Osteoblast (primary cell): ENCODE measurements at regions not wholly inside any gene's neighbourhood (a gene's known extent, or its start where the extent isn't known, plus 50 kb on each side); places are given as distances from the start of the nearest gene placed in this dataset.
A peak's percentile ranks its signal among the peaks of the same experiment; 100 is the strongest.

Experiments
- DNase-seq: peaks from one replicate; pipeline ENCODE4 v3.0.0; 2011; ENCODE audit warnings: low spot score, mixed read lengths; ENCODE audit not compliant: insufficient read length; ENCODE audit errors: missing footprints
- H2AFZ ChIP-seq: 2 replicates; pipeline ENCODE4 v1.6.0; 2011; ENCODE audit warnings: mild to moderate bottlenecking, low read length
- H3K27ac ChIP-seq: 2 replicates; pipeline ENCODE4 v1.5.1; 2011; ENCODE audit warnings: mild to moderate bottlenecking, low read depth, low read length, moderate library complexity
- H3K27me3 ChIP-seq: 2 replicates; pipeline ENCODE4 v1.6.0; 2012; ENCODE audit warnings: mild to moderate bottlenecking, control low read depth, inconsistent platforms, low read length, moderate library complexity; ENCODE audit not compliant: insufficient read depth
- H3K36me3 ChIP-seq: 2 replicates; pipeline ENCODE4 v1.5.1; 2011; ENCODE audit warnings: mild to moderate bottlenecking, low read length, control low read depth, moderate library complexity; ENCODE audit not compliant: insufficient read depth
- H3K4me1 ChIP-seq: 2 replicates; pipeline ENCODE4 v1.5.1; 2011; ENCODE audit warnings: mild to moderate bottlenecking, low read length, control low read depth, moderate library complexity; ENCODE audit not compliant: insufficient read depth
- H3K4me2 ChIP-seq: 2 replicates; pipeline ENCODE4 v1.6.0; 2011; ENCODE audit warnings: mild to moderate bottlenecking, low read length; ENCODE audit not compliant: insufficient read depth
- H3K4me3 ChIP-seq: fragments of 200-600 bp; sonication (generic); 3 replicates; pipeline ENCODE4 v1.5.1; 2012; ENCODE audit warnings: mild to moderate bottlenecking, low read length, inconsistent platforms; ENCODE audit not compliant: insufficient read depth
- H3K79me2 ChIP-seq: 2 replicates; pipeline ENCODE4 v1.6.0; 2012; ENCODE audit warnings: mild to moderate bottlenecking, low read length, control low read depth, inconsistent platforms; ENCODE audit not compliant: insufficient read depth
- H3K9me3 ChIP-seq: 2 replicates; pipeline ENCODE4 v1.5.1; 2011; ENCODE audit warnings: low read depth, low read length, control low read depth
- H4K20me1 ChIP-seq: 2 replicates; pipeline ENCODE4 v1.6.0; 2012; ENCODE audit warnings: mild to moderate bottlenecking, low read length, control low read depth; ENCODE audit not compliant: insufficient read depth
- TF ChIP-seq, protein P1 (sequence below): IDR thresholded peaks from 2 replicates; pipeline ENCODE4 v1.5.1; 2011; ENCODE audit warnings: mild to moderate bottlenecking, low read depth, low read length, moderate library complexity; ENCODE audit errors: extremely low read depth

DNA sequence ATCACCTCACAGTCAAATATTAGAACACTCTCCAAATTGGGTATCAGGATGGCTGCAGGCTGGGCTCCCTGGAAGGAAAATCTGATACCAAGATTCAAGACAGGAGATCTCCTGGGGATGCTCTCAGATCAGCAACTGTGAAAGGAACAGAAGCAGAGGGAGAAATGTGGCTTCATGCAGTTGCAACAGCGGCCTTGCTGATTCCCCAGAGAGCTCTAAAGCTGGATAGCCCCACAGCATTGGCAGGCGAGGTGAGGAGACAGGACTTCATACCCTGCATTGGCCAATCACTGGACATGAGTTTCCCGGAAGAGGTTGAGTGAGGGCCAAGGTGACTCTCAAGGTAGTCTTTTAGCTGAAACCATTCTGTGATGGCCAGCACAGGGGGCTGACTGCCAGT is 190.6 kb downstream of the PTPN20 start:
- DNase-seq, result peak; percentile 63
- H3K27me3 ChIP-seq, result peaks cover 5% of the 10 kb centered on the region
- H3K4me1 ChIP-seq, result peaks cover 10% of the 10 kb centered on the region
- H3K4me2 ChIP-seq, result no peak overlapping the region
- H4K20me1 ChIP-seq, result no peaks in the 10 kb centered on the region
- no peaks in the 10 kb centered on the region for H3K36me3 ChIP-seq
- no peak overlapping the region for H2AFZ ChIP-seq
- H3K27ac ChIP-seq, result no peak overlapping the region
- TF ChIP-seq, protein P1, sequence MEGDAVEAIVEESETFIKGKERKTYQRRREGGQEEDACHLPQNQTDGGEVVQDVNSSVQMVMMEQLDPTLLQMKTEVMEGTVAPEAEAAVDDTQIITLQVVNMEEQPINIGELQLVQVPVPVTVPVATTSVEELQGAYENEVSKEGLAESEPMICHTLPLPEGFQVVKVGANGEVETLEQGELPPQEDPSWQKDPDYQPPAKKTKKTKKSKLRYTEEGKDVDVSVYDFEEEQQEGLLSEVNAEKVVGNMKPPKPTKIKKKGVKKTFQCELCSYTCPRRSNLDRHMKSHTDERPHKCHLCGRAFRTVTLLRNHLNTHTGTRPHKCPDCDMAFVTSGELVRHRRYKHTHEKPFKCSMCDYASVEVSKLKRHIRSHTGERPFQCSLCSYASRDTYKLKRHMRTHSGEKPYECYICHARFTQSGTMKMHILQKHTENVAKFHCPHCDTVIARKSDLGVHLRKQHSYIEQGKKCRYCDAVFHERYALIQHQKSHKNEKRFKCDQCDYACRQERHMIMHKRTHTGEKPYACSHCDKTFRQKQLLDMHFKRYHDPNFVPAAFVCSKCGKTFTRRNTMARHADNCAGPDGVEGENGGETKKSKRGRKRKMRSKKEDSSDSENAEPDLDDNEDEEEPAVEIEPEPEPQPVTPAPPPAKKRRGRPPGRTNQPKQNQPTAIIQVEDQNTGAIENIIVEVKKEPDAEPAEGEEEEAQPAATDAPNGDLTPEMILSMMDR, result no peak
- no peaks in the 10 kb centered on the region for H3K9me3 ChIP-seq
- no peaks in the 10 kb centered on the region for H3K79me2 ChIP-seq
- H3K4me3 ChIP-seq, result no peak overlapping the region

DNA sequence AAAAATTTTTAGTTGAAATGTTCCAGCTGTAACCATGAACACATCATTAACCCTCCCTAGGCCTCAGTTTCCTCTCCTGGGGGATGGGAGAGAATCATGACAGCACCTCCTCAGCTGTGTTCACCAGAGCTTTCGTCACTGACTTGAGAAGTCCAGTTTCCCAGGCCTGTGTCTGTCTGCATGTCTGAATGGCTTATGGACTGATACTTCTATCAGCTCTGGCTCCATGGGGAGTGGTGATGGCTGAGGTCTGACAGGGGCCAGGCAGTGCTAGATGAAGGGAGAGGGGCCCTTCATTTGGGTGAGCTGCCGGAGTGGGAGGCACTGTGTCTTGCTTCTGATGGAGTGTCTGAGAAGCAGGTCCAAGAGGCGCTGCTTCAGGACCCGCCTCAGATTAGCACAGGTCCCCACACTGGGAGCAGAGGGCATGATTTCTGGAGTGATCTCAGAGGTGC is 192.9 kb downstream of the PTPN20 start:
- no peak overlapping the region for H3K4me3 ChIP-seq

DNA sequence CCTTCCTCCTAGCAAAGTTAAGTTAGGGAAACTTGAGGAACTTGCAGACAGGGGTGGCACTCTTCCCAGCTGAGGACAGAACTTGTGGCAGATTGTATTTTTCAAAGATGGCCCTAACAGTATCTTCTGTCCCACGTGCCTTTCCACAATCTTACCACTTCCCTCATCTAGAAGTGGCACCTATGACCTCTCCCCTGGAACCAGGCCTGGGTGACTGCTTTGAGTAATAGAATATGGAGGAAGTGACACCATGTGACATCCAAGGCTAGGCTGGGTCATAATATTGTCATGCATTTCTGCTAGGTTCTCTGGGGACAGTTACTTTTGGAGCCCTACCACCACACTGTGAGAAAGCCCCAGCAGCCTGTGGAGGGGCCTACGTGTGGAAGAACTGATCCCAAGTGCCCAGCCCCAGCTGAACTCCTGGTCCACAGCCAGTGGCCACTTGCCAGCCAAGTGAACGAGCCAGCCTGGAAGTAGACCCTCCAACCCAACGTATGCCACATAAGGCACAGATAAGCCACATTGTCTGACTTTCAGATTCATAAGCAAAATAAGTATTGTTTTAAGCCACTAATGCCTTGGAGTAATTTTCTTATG is 193.7 kb downstream of the PTPN20 start:
- no peak overlapping the region for H3K4me3 ChIP-seq
- no peaks in the 10 kb centered on the region for H4K20me1 ChIP-seq
- no peak overlapping the region for H3K27ac ChIP-seq
- no peaks in the 10 kb centered on the region for H3K36me3 ChIP-seq
- no peaks in the 10 kb centered on the region for H3K9me3 ChIP-seq
- peaks cover 10% of the 10 kb centered on the region for H3K4me1 ChIP-seq
- TF ChIP-seq, protein P1, result no peak
- no peak overlapping the region for H2AFZ ChIP-seq
- H3K79me2 ChIP-seq, result no peaks in the 10 kb centered on the region
- H3K27me3 ChIP-seq, result peaks cover 10% of the 10 kb centered on the region
- H3K4me2 ChIP-seq, result no peak overlapping the region
- DNase-seq, result peak; percentile 47

More for the DNA sequence above, 192.9 kb downstream of the PTPN20 start:
- Histone ChIP-seq H3K79me2 (no peaks in the 10 kb centered on the region), H3K9me3 (no peaks in the 10 kb centered on the region), H3K27me3 (peaks cover 11% of the 10 kb centered on the region), H3K36me3 (no peaks in the 10 kb centered on the region), H3K4me2 (no peak overlapping the region), H3K27ac (no peak overlapping the region), H3K4me1 (peaks cover 10% of the 10 kb centered on the region), H4K20me1 (no peaks in the 10 kb centered on the region), H2AFZ (no peak overlapping the region)
- TF ChIP-seq, protein P1, result no peak
- peak; percentile 42 for DNase-seq

DNA sequence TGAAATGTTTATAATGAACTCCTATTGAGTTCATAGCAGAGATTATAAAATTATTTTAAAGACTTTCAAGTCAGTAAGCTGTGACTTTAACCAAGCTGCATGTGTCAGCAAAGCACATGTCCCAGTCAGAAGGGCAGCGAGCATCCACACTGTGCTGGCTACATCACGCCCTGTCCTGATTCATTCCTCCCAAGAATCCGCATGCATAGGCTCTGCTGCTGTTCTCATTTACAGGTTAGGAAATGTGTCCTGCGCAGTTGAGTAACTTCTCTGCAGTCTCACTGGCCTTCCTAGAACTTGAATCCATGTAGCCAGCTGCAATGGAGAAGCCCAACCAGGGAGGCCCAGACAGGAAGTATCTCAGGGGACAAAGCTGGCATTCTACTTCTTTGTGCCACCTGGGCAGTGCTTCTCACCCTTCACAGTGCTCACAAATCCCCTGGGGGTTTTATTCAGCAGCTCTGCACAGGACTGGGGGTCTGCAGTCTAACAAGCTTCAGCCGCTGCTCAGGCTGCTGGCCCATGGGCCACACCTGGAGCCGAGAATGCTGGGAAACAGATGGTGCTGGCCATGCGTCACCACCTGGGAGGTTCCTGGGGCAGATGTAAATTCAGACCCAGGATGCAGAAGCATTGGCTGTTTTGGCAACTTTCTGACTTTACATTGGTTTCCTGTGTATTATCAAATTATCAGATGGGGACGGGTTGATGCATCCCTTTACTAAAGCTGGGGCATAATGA is 192.8 kb upstream of the GDF10 start:
- H3K27me3 ChIP-seq, result peaks cover 12% of the 10 kb centered on the region
- H3K4me1 ChIP-seq, result peaks cover 10% of the 10 kb centered on the region

More for the DNA sequence above, 192.8 kb upstream of the GDF10 start:
- Histone ChIP-seq H3K27ac (no peak overlapping the region), H3K4me2 (no peak overlapping the region), H4K20me1 (no peaks in the 10 kb centered on the region), H2AFZ (no peak overlapping the region), H3K36me3 (no peaks in the 10 kb centered on the region), H3K9me3 (no peaks in the 10 kb centered on the region), H3K79me2 (no peaks in the 10 kb centered on the region), H3K4me3 (no peak overlapping the region)
- TF ChIP-seq, protein P1, result no peak
- peak; percentile 52 for DNase-seq
